Gastrocnemius medialis (tissue), 4 donors: ENCODE measurements at regions not wholly inside any gene's neighbourhood (a gene's known extent, or its start where the extent isn't known, plus 50 kb on each side); places are given as distances from the start of the nearest gene placed in this dataset.

Experiments used
- POLR2A ChIP-seq, 2 donors: fragments of 450-650 bp; IDR thresholded peaks; one replicate each; pipeline ENCODE4 v1.6.1; 2017; ENCODE audit warnings: antibody characterized with exemption in 2 of 2, mild to moderate bottlenecking in 2 of 2, moderate library complexity in 2 of 2
- TF ChIP-seq, protein P1 (sequence below), 5 experiments: fragments of 450-650 bp in 3 of 5; fragments of 200-600 bp in 2 of 5; sonication (generic) in 2 of 5; IDR thresholded peaks in 4 of 5; conservative IDR thresholded peaks in 1 of 5; 1 replicate in 4 of 5; 2 replicates in 1 of 5; pipeline ENCODE4 v1.5.1; 2016 to 2019; ENCODE audit warnings: antibody characterized with exemption in 5 of 5, mild to moderate bottlenecking in 3 of 5, moderate library complexity in 3 of 5

- TF ChIP-seq, protein P1, sequence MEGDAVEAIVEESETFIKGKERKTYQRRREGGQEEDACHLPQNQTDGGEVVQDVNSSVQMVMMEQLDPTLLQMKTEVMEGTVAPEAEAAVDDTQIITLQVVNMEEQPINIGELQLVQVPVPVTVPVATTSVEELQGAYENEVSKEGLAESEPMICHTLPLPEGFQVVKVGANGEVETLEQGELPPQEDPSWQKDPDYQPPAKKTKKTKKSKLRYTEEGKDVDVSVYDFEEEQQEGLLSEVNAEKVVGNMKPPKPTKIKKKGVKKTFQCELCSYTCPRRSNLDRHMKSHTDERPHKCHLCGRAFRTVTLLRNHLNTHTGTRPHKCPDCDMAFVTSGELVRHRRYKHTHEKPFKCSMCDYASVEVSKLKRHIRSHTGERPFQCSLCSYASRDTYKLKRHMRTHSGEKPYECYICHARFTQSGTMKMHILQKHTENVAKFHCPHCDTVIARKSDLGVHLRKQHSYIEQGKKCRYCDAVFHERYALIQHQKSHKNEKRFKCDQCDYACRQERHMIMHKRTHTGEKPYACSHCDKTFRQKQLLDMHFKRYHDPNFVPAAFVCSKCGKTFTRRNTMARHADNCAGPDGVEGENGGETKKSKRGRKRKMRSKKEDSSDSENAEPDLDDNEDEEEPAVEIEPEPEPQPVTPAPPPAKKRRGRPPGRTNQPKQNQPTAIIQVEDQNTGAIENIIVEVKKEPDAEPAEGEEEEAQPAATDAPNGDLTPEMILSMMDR (IDR thresholded peaks at IDR 0.05 in 4 of 5, conservative IDR thresholded peaks at IDR 0.05 in 1 of 5) = no peak
- no peak for TF ChIP-seq POLR2A (IDR thresholded peaks at IDR 0.05)
These were observed 331.8 kb upstream of the NMUR2 start for GRCh38 chr5:152736906-152737305.
